GM18519 (cell line): ENCODE measurements at regions not wholly inside any gene's neighbourhood (a gene's known extent, or its start where the extent isn't known, plus 50 kb on each side); places are given as distances from the start of the nearest gene placed in this dataset.

ENCODE experiments used
- ATAC-seq: cut with Tn5 transposase; IDR thresholded peaks from one replicate; pipeline ENCODE4 v1.9.1; 2021; ENCODE audit warnings: mild to moderate bottlenecking, moderate library complexity; ENCODE audit not compliant: unreplicated experiment, low FRiP score

GRCh38 chr7:126378642-126379041 lies 874.1 kb downstream of the GRM8 start:
- ATAC-seq = no peak

- ATAC-seq = no peak
These were observed 882.6 kb downstream of the GRM8 start for GRCh38 chr7:126370038-126370668.

GRCh38 chr7:126362746-126363145 lies 890.0 kb downstream of the GRM8 start:
- ATAC-seq = no peak

- ATAC-seq = no peak
These were observed 891.6 kb downstream of the GRM8 start for GRCh38 chr7:126361183-126361582.

GRCh38 chr7:126339813-126340212 lies 912.9 kb downstream of the GRM8 start:
- ATAC-seq = no peak

GRCh38 chr7:126305671-126306070 lies 947.1 kb downstream of the GRM8 start:
- no peak for ATAC-seq

- no peak for ATAC-seq
These were observed 948.8 kb downstream of the GRM8 start for GRCh38 chr7:126303926-126304325.

GRCh38 chr7:126302639-126303038 lies 950.1 kb downstream of the GRM8 start:
- ATAC-seq = no peak

- no peak for ATAC-seq
These were observed 966.4 kb downstream of the GRM8 start for GRCh38 chr7:126286317-126286716.

- no peak for ATAC-seq
These were observed 1016.5 kb downstream of the GRM8 start for GRCh38 chr7:126236261-126236660.

- ATAC-seq = no peak
These were observed 1024.2 kb downstream of the GRM8 start for GRCh38 chr7:126228356-126229061.

- no peak for ATAC-seq
These were observed 1025.1 kb downstream of the GRM8 start for GRCh38 chr7:126227643-126228042.

GRCh38 chr7:126227055-126227454 lies 1025.7 kb downstream of the GRM8 start:
- ATAC-seq = no peak

- no peak for ATAC-seq
These were observed 1029.0 kb downstream of the GRM8 start for GRCh38 chr7:126223729-126224128.

- no peak for ATAC-seq
These were observed 1030.0 kb downstream of the GRM8 start for GRCh38 chr7:126222782-126223181.

GRCh38 chr7:126215785-126216184 lies 1037.0 kb downstream of the GRM8 start:
- ATAC-seq = no peak

GRCh38 chr7:126213876-126214275 lies 1038.9 kb downstream of the GRM8 start:
- ATAC-seq = no peak

- no peak for ATAC-seq
These were observed 1040.9 kb downstream of the GRM8 start for GRCh38 chr7:126211875-126212274.

GRCh38 chr7:126210707-126211106 lies 1042.0 kb downstream of the GRM8 start:
- peak; percentile 63 for ATAC-seq

GRCh38 chr7:126203185-126203584 lies 1049.6 kb downstream of the GRM8 start:
- no peak for ATAC-seq

- no peak for ATAC-seq
These were observed 1050.6 kb downstream of the GRM8 start for GRCh38 chr7:126202177-126202576.

- ATAC-seq = no peak
These were observed 1066.7 kb downstream of the GRM8 start for GRCh38 chr7:126185959-126186580.
